ENCODE measurements at regions not wholly inside any gene's neighbourhood (a gene's known extent, or its start where the extent isn't known, plus 50 kb on each side); places are given as distances from the start of the nearest gene placed in this dataset.

GRCh38 chr4:97374526-97374925, 768.8 kb downstream of the STPG2 start:
- Histone ChIP-seq H3K27ac (ENCODE audit: low read depth, low read length) (no peak overlapping the region), H2AFZ (ENCODE audit: low read depth, low read length, poor library complexity, severe bottlenecking) (no peak overlapping the region), H3K27me3 (ENCODE audit: insufficient read depth, low read length) (no peaks in the 10 kb centered on the region), H4K20me1 (ENCODE audit: insufficient read depth) (no peaks in the 10 kb centered on the region), H3K4me2 (ENCODE audit: low read length) (no peak overlapping the region), H3K9ac (ENCODE audit: low read length) (no peak overlapping the region), H3K9me3 (ENCODE audit: control insufficient read depth in 1 of 2, insufficient read depth in 1 of 2, low read depth in 1 of 2, low read length in 2 of 2) (no peaks in the 10 kb centered on the region), H3K4me1 (ENCODE audit: control insufficient read depth in 1 of 2, insufficient read depth in 2 of 2, low read length in 2 of 2) (no peaks in the 10 kb centered on the region), H3K9me2 (ENCODE audit: insufficient read depth) (no peaks in the 10 kb centered on the region), H3K36me3 (ENCODE audit: control insufficient read depth in 1 of 2, insufficient read depth in 2 of 2, low read length in 2 of 2) (no peaks in the 10 kb centered on the region), H3K79me2 (ENCODE audit: insufficient read depth, low read length) (no peaks in the 10 kb centered on the region), H3K4me3 (replicated peaks in 1 of 2; ENCODE audit: low read depth in 1 of 2, low read length in 2 of 2) (no peak overlapping the region)
- DNase-seq (ENCODE audit: low read depth, low spot score) = no peak
- ChIA-PET POLR2A (no interaction called here), CTCF (no interaction called here), RAD21 (ENCODE audit: low non-redundant PET in 1 of 2, low total read pairs in 2 of 2, uncharacterized antibody in 2 of 2, unreplicated experiment in 2 of 2) (no interaction called here)
- intact Hi-C loops (cut with micrococcal nuclease) = no loop called here
- no TSS peak for BruUV-seq (replicated peaks)
- no peak for ATAC-seq
- no peak for TF ChIP-seq FOSL1 (IDR thresholded peaks at IDR 0.05; ENCODE audit: low read depth)
- TF ChIP-seq ZFX (IDR thresholded peaks at IDR 0.05) = no peak
- no peak for TF ChIP-seq ZNF274 (IDR thresholded peaks at IDR 0.05; ENCODE audit: low read depth, low read length)

- no peaks in the 10 kb centered on the region for H3K9me3 ChIP-seq (ENCODE audit: control insufficient read depth in 1 of 2, insufficient read depth in 1 of 2, low read depth in 1 of 2, low read length in 2 of 2)
- ATAC-seq = no peak
- no TSS peak for BruUV-seq (replicated peaks)
- H3K27me3 ChIP-seq (ENCODE audit: insufficient read depth, low read length) = no peaks in the 10 kb centered on the region
- H3K4me2 ChIP-seq (ENCODE audit: low read length) = no peak overlapping the region
- no peak overlapping the region for H3K27ac ChIP-seq (ENCODE audit: low read depth, low read length)
- POLR2A ChIA-PET = no interaction called here
- H2AFZ ChIP-seq (ENCODE audit: low read depth, low read length, poor library complexity, severe bottlenecking) = no peak overlapping the region
- no peak for TF ChIP-seq ZBTB33 (IDR thresholded peaks at IDR 0.05; ENCODE audit: extremely low read depth, insufficient replicate concordance, low read length)
- no peak for TF ChIP-seq RAD21 (IDR thresholded peaks at IDR 0.05; ENCODE audit: low read depth)
- TF ChIP-seq CTCF (IDR thresholded peaks at IDR 0.05 in 2 of 3, conservative IDR thresholded peaks at IDR 0.05 in 1 of 3; ENCODE audit: borderline replicate concordance in 1 of 3, insufficient read depth in 1 of 3, low read depth in 2 of 3, low read length in 2 of 3) = no peak
- no peak for TF ChIP-seq POLR2AphosphoS5 (IDR thresholded peaks at IDR 0.05; ENCODE audit: low read depth, low read length)
- no peak for TF ChIP-seq POLR2A (IDR thresholded peaks at IDR 0.05; ENCODE audit: borderline replicate concordance, extremely low read depth, insufficient read depth, insufficient read length)
- no peak for TF ChIP-seq ATF3 (IDR thresholded peaks at IDR 0.05)
- no peak for TF ChIP-seq EZH2phosphoT487 (IDR thresholded peaks at IDR 0.05; ENCODE audit: borderline replicate concordance)
- no peak for TF ChIP-seq YY1 (IDR thresholded peaks at IDR 0.05; ENCODE audit: extremely low read depth, insufficient replicate concordance, low read depth, low read length)
- TF ChIP-seq JUND (IDR thresholded peaks at IDR 0.05) = no peak
- TF ChIP-seq REST (IDR thresholded peaks at IDR 0.05; ENCODE audit: low read depth) = no peak
- H3K36me3 ChIP-seq (ENCODE audit: control insufficient read depth in 1 of 2, insufficient read depth in 2 of 2, low read length in 2 of 2) = no peaks in the 10 kb centered on the region
- H3K4me1 ChIP-seq (ENCODE audit: control insufficient read depth in 1 of 2, insufficient read depth in 2 of 2, low read length in 2 of 2) = no peaks in the 10 kb centered on the region
- no peak for DNase-seq (ENCODE audit: low read depth, low spot score)
- intact Hi-C loops (cut with micrococcal nuclease) = no loop called here
- no peak overlapping the region for H3K9ac ChIP-seq (ENCODE audit: low read length)
- no peaks in the 10 kb centered on the region for H3K79me2 ChIP-seq (ENCODE audit: insufficient read depth, low read length)
- CTCF ChIA-PET = no interaction called here
- H4K20me1 ChIP-seq (ENCODE audit: insufficient read depth) = no peaks in the 10 kb centered on the region
- no peak overlapping the region for H3K4me3 ChIP-seq (replicated peaks in 1 of 2; ENCODE audit: low read depth in 1 of 2, low read length in 2 of 2)
- no peaks in the 10 kb centered on the region for H3K9me2 ChIP-seq (ENCODE audit: insufficient read depth)
- RAD21 ChIA-PET (ENCODE audit: low non-redundant PET in 1 of 2, low total read pairs in 2 of 2, uncharacterized antibody in 2 of 2, unreplicated experiment in 2 of 2) = no interaction called here
These were observed 756.3 kb downstream of the STPG2 start for GRCh38 chr4:97386969-97387368.
